OCI-LY7 (cell line): ENCODE measurements at regions not wholly inside any gene's neighbourhood (a gene's known extent, or its start where the extent isn't known, plus 50 kb on each side); places are given as distances from the start of the nearest gene placed in this dataset.

Source experiments
- EZH2phosphoT487 ChIP-seq: fragments of 200-600 bp; sonication (generic); IDR thresholded peaks from 2 replicates; pipeline ENCODE4 v1.6.1; 2018; ENCODE audit warnings: low read depth, borderline replicate concordance, mild to moderate bottlenecking, mixed run types, antibody characterized with exemption, low read length, moderate library complexity, mixed read lengths
- TF ChIP-seq, protein P1 (sequence below): fragments of 200-600 bp; sonication (generic); conservative IDR thresholded peaks from 2 replicates; pipeline ENCODE4 v1.5.1; 2014; ENCODE audit warnings: mild to moderate bottlenecking, antibody characterized with exemption, low read length, moderate library complexity, mixed read lengths

DNA sequence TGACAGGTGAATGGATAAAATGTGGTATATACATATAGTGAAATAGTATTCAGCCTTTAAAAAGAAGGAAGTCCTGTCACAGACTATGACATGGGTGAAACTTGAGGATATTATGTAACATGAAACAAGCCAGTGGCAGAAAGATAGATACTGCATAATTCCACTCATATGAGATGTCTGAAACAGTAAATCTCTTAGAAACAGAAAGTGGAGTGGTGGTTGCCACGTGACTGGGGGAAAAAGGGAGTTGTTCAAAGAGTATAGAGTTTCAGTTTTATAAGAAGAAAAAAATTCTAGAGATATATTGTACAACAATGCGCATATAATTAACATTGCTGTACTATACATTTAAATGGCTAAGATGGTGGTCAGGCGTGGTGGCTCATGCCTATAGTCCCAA is 178.2 kb upstream of the ATP5MC3 start:
- TF ChIP-seq, protein P1, sequence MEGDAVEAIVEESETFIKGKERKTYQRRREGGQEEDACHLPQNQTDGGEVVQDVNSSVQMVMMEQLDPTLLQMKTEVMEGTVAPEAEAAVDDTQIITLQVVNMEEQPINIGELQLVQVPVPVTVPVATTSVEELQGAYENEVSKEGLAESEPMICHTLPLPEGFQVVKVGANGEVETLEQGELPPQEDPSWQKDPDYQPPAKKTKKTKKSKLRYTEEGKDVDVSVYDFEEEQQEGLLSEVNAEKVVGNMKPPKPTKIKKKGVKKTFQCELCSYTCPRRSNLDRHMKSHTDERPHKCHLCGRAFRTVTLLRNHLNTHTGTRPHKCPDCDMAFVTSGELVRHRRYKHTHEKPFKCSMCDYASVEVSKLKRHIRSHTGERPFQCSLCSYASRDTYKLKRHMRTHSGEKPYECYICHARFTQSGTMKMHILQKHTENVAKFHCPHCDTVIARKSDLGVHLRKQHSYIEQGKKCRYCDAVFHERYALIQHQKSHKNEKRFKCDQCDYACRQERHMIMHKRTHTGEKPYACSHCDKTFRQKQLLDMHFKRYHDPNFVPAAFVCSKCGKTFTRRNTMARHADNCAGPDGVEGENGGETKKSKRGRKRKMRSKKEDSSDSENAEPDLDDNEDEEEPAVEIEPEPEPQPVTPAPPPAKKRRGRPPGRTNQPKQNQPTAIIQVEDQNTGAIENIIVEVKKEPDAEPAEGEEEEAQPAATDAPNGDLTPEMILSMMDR = no peak
- no peak for TF ChIP-seq EZH2phosphoT487
